Peyer's patch (tissue), 4 donors: ENCODE measurements at regions not wholly inside any gene's neighbourhood (a gene's known extent, or its start where the extent isn't known, plus 50 kb on each side); places are given as distances from the start of the nearest gene placed in this dataset.

Source experiments
- DNase-seq, 3 donors: peaks; one replicate each; pipeline ENCODE4 v3.0.0-alpha.2; 2017 to 2019
- H3K27ac ChIP-seq, 4 donors: fragments of 200-600 bp; sonication (generic); one replicate each; pipeline ENCODE4 v1.5.1; 2016 to 2019
- H3K27me3 ChIP-seq, 2 donors: fragments of 200-600 bp; sonication (generic); one replicate each; pipeline ENCODE4 v1.5.1; 2019
- H3K36me3 ChIP-seq, 3 donors: fragments of 200-600 bp; sonication (generic); one replicate each; pipeline ENCODE4 v1.5.1; 2016 to 2019
- H3K4me1 ChIP-seq, 4 donors: fragments of 200-600 bp; sonication (generic); one replicate each; pipeline ENCODE4 v1.5.1; 2016 to 2019
- H3K4me3 ChIP-seq, 4 donors: fragments of 200-600 bp; sonication (generic); 1 replicate in 3 of 4; 2 replicates in 1 of 4; pipeline ENCODE4 v1.5.1; 2016 to 2019; ENCODE audit warnings: mild to moderate bottlenecking in 1 of 4
- H3K9me3 ChIP-seq, 4 donors: fragments of 200-600 bp; sonication (generic); one replicate each; pipeline ENCODE4 v1.5.1; 2016 to 2019; ENCODE audit warnings: mild to moderate bottlenecking in 1 of 4
- POLR2A ChIP-seq, 2 donors: fragments of 450-650 bp; IDR thresholded peaks; one replicate each; pipeline ENCODE4 v1.5.1; 2017; ENCODE audit warnings: antibody characterized with exemption in 2 of 2, mild to moderate bottlenecking in 2 of 2, moderate library complexity in 2 of 2
- TF ChIP-seq, protein P1 (sequence below), 6 experiments: fragments of 450-650 bp in 4 of 6; fragments of 200-600 bp in 2 of 6; sonication (generic) in 1 of 6; IDR thresholded peaks; one replicate each; pipeline ENCODE4 v1.5.1; 2017 to 2019; ENCODE audit warnings: antibody characterized with exemption in 6 of 6, mild to moderate bottlenecking in 3 of 6, moderate library complexity in 1 of 6

DNA sequence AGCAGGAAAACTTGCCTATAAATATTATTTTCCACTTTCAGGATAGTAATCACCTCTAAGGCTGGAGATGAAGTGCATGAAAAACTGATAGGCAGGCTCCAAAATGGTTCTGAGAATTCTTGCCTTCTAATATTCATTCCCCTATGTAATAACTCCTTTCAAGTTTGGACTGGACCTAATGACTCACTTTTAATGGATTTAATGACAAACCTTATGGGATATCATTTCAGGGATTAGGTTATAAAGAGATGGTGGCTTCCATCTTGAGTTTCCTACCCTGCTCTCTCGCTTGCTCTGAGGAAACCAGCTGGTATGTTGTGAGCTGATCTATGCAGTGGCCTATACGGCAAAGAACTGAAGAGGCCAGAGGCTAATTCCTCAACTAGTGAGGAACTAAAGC is 192.0 kb downstream of the BCHE start:
- no peaks in the 10 kb centered on the region for H3K27me3 ChIP-seq
- TF ChIP-seq, protein P1, sequence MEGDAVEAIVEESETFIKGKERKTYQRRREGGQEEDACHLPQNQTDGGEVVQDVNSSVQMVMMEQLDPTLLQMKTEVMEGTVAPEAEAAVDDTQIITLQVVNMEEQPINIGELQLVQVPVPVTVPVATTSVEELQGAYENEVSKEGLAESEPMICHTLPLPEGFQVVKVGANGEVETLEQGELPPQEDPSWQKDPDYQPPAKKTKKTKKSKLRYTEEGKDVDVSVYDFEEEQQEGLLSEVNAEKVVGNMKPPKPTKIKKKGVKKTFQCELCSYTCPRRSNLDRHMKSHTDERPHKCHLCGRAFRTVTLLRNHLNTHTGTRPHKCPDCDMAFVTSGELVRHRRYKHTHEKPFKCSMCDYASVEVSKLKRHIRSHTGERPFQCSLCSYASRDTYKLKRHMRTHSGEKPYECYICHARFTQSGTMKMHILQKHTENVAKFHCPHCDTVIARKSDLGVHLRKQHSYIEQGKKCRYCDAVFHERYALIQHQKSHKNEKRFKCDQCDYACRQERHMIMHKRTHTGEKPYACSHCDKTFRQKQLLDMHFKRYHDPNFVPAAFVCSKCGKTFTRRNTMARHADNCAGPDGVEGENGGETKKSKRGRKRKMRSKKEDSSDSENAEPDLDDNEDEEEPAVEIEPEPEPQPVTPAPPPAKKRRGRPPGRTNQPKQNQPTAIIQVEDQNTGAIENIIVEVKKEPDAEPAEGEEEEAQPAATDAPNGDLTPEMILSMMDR (IDR thresholded peaks at IDR 0.05) = no peak
- no peak for TF ChIP-seq POLR2A (IDR thresholded peaks at IDR 0.05)

DNA sequence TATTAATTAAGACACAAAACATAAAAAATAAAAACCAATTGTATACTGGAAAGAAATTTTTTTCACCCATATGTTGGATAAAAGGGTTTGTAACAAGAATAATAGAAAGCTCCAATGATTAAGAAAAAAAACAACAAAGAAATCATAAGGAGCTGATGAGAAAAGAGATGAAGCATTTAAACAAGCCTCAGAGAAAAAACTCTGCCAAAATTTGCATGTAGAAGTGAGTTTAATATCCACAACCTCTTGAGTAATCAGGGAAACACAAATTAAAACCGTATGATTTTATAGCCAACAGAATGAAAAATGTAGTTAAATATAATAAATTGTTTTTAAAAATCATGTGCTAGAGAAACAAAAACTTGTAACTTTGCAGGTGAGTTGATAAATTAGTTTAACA is 192.9 kb downstream of the BCHE start:
- Histone ChIP-seq H3K9me3 (no peaks in the 10 kb centered on the region), H3K27me3 (no peaks in the 10 kb centered on the region), H3K4me1 (peaks cover 0 to 4% (median 0%) of the 10 kb centered on the region in 4 donors), H3K27ac (no peak overlapping the region), H3K4me3 (no peak overlapping the region), H3K36me3 (no peaks in the 10 kb centered on the region)
- DNase-seq = no peak
- TF ChIP-seq POLR2A (IDR thresholded peaks at IDR 0.05) = no peak
- TF ChIP-seq, protein P1 (IDR thresholded peaks at IDR 0.05) = no peak

More for the DNA sequence above, 192.0 kb downstream of the BCHE start:
- H3K36me3 ChIP-seq = no peaks in the 10 kb centered on the region
- H3K4me1 ChIP-seq = peaks cover 0 to 4% (median 0%) of the 10 kb centered on the region in 4 donors
- no peak overlapping the region for H3K4me3 ChIP-seq
- no peak overlapping the region for H3K27ac ChIP-seq
- no peaks in the 10 kb centered on the region for H3K9me3 ChIP-seq
- DNase-seq = no peak

DNA sequence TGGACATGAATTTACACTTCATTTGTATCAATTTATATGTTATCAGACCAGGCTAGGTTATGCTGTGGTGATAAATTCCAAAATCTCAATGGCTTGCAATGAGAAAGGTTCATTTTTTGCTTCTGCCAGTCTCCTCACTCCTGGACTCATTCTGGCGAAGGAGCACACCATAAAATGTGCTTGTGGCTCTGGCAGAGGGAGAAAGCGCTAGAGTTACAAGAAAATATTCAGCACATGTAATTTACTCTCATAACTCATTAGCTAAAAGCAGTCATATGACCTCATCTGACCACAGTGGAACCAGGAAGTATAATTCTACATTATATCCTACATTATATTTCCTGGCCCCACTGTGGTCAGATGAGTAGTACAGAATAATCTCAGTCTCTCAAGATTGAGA is 193.8 kb downstream of the BCHE start:
- Histone ChIP-seq H3K27ac (peak overlapping the region in 2 of 4 donors; percentile 35 to 40), H3K27me3 (no peaks in the 10 kb centered on the region), H3K4me1 (peaks cover 0 to 4% (median 0%) of the 10 kb centered on the region in 4 donors), H3K36me3 (no peaks in the 10 kb centered on the region), H3K4me3 (no peak overlapping the region), H3K9me3 (no peaks in the 10 kb centered on the region)
- no peak for DNase-seq
- TF ChIP-seq POLR2A (IDR thresholded peaks at IDR 0.05) = no peak
- TF ChIP-seq, protein P1 (IDR thresholded peaks at IDR 0.05) = no peak

DNA sequence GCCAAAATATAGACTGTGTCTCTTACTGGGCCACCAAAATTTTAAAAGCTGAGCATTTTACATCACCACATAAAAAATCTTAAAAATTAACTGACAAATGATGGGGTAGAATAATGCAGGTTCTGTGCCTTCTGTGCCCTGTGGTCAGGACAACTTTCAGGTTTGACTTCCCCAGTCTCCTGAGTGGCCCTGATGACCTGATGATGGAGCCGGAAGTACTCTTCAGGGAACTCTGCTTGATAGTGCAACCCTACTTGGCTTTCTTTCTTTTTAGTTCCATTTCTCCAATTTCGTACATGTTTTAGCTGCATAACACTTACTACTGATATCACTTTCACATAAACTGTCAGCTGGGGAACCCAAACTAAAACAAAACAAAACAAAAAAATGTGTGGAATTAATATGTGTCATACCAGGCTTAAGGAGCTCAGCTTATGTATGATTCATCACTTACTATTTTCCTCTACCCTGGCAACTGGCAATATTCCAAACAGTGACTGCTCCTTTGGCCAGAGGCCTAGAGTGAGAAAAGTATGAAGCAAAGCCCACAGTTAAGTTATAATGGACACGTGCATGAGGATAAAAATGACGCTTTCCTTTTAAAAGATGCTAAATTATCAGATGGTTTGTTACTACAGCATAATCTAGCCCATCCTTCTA is 194.3 kb downstream of the BCHE start:
- H3K27ac ChIP-seq = peak overlapping the region in 2 of 4 donors; percentile 35 to 40
- DNase-seq = peak in 1 of 3 donors; percentile 62
- no peaks in the 10 kb centered on the region for H3K36me3 ChIP-seq
- H3K9me3 ChIP-seq = no peaks in the 10 kb centered on the region
- no peak for TF ChIP-seq POLR2A (IDR thresholded peaks at IDR 0.05)
- TF ChIP-seq, protein P1 (IDR thresholded peaks at IDR 0.05) = no peak
- H3K4me3 ChIP-seq = no peak overlapping the region
- H3K4me1 ChIP-seq = peaks cover 0 to 4% (median 0%) of the 10 kb centered on the region in 4 donors
- H3K27me3 ChIP-seq = no peaks in the 10 kb centered on the region

DNA sequence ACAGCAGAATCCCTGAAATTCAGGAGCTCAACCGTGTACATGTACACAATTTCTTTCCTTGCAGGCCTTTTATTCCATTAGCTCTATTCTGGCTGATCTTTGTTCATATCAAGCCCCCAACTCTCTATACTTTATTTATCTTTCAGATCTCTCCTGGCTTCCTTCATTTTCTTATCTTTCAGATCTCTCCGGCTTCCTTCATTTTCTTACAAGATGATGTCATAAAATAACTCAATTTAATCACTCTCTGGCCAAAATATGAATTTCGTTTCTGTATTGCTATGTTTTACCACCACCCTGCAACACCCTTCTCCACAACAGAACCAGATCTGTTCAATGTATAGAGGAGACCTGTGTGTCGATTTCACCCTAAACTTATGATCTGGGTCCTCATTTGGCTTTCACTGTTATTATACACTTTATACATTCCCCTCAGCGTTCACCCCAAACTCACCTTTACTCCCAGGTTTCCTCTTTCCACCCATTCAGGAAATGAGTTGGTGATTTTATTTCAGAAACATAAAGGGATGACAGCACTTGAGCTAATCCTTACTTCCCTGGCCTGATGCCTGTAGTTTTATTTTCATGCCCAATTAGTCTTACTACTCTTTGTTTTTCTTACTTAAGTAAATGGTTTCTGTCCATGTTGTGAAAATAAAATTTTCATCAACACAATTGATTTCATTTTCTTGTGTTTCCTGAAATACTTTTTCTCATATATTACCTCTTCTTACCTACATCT is 195.5 kb downstream of the BCHE start:
- TF ChIP-seq, protein P1 (IDR thresholded peaks at IDR 0.05) = no peak
- no peak for TF ChIP-seq POLR2A (IDR thresholded peaks at IDR 0.05)
- H3K4me3 ChIP-seq = no peak overlapping the region
- no peak overlapping the region for H3K27ac ChIP-seq
- H3K4me1 ChIP-seq = peaks cover 0 to 4% (median 0%) of the 10 kb centered on the region in 4 donors
- DNase-seq = no peak
- no peaks in the 10 kb centered on the region for H3K9me3 ChIP-seq
- H3K27me3 ChIP-seq = no peaks in the 10 kb centered on the region
- H3K36me3 ChIP-seq = no peaks in the 10 kb centered on the region
